ENCODE measurements at regions not wholly inside any gene's neighbourhood (a gene's known extent, or its start where the extent isn't known, plus 50 kb on each side); places are given as distances from the start of the nearest gene placed in this dataset.

GRCh38 chr1:147825586-147825985 is 65.2 kb upstream of the GJA5 start:
- no peak for TF ChIP-seq EP300 (IDR thresholded peaks at IDR 0.05)
- no peak for TF ChIP-seq CTCF (IDR thresholded peaks at IDR 0.05)

All from sigmoid colon (tissue), 4 donors.